ENCODE measurements at regions not wholly inside any gene's neighbourhood (a gene's known extent, or its start where the extent isn't known, plus 50 kb on each side); places are given as distances from the start of the nearest gene placed in this dataset.

- Histone ChIP-seq H3K4me3 (no peak overlapping the region), H3K9me3 (no peaks in the 10 kb centered on the region), H3K27ac (no peak overlapping the region), H3K4me1 (no peaks in the 10 kb centered on the region), H3K36me3 (no peaks in the 10 kb centered on the region), H3K27me3 (no peaks in the 10 kb centered on the region)
- TF ChIP-seq CTCF (IDR thresholded peaks at IDR 0.05) = no peak
- intact Hi-C loops (cut with DNase I) = no loop called here
- DNase-seq (no peak), ATAC-seq (no peak)
Observed at GRCh38 chr3:162498626-162499025, 1002.0 kb downstream of the OTOL1 start.

- no peak for ATAC-seq
- Histone ChIP-seq H3K36me3 (no peaks in the 10 kb centered on the region), H3K27me3 (no peaks in the 10 kb centered on the region), H3K4me3 (no peak overlapping the region), H3K9me3 (no peaks in the 10 kb centered on the region), H3K27ac (no peak overlapping the region), H3K4me1 (no peaks in the 10 kb centered on the region)
- intact Hi-C loops (cut with DNase I) = no loop called here
- TF ChIP-seq CTCF (IDR thresholded peaks at IDR 0.05) = no peak
- no peak for DNase-seq
Observed at GRCh38 chr3:162507397-162507796, 1010.8 kb downstream of the OTOL1 start.

GRCh38 chr3:162512488-162512887, 1015.9 kb downstream of the OTOL1 start:
- no peak for TF ChIP-seq CTCF (IDR thresholded peaks at IDR 0.05)
- Histone ChIP-seq H3K9me3 (no peaks in the 10 kb centered on the region), H3K4me3 (no peak overlapping the region), H3K27me3 (no peaks in the 10 kb centered on the region), H3K27ac (no peak overlapping the region), H3K36me3 (no peaks in the 10 kb centered on the region), H3K4me1 (no peaks in the 10 kb centered on the region)
- no peak for DNase-seq
- intact Hi-C loops (cut with DNase I) = no loop called here
- ATAC-seq = no peak

DNA sequence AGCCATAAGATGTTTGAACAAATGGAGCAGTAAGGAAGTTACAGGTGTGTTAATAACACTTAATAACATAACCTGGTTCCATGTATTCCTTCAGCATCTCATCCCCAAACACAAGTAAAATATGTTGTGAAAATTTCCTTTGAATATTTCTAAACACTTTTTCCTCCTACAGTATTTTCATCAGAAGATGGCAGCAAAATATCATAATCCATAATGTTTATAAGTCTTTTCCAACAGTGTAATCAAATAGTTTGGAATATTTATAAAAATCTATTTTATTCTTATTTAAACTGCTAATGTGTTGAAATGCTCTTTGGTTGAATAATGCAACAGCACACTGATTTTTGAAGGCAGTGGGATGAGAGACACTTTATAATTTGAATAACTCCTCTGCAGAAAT, 1020.5 kb downstream of the OTOL1 start:
- Histone ChIP-seq H3K4me1 (no peaks in the 10 kb centered on the region), H3K4me3 (no peak overlapping the region), H3K36me3 (no peaks in the 10 kb centered on the region), H3K27ac (no peak overlapping the region), H3K9me3 (no peaks in the 10 kb centered on the region), H3K27me3 (no peaks in the 10 kb centered on the region)
- DNase-seq = no peak
- ATAC-seq = no peak
- intact Hi-C loops (cut with DNase I) = no loop called here
- no peak for TF ChIP-seq CTCF (IDR thresholded peaks at IDR 0.05)

DNA sequence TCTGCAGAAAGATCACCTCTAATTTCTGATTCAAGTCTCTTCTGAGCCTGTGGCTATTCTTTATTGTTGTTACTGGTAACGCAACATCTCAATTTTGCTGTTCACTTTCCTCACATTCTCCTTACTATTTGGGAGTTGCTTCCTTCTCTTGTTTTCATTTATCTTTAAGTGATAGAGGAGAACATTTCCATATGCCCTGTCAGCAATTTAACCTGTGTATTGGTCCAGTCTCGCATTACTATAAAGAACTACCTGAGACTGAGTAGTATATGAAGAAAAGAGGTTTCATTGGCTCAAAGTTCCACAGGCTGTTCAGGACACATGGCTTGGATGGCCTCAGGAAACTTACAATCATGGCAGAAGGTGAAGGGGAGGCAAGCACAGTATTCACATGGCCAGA, 1025.1 kb downstream of the OTOL1 start:
- Histone ChIP-seq H3K36me3 (no peaks in the 10 kb centered on the region), H3K4me3 (no peak overlapping the region), H3K27ac (no peak overlapping the region), H3K27me3 (no peaks in the 10 kb centered on the region), H3K9me3 (no peaks in the 10 kb centered on the region), H3K4me1 (no peaks in the 10 kb centered on the region)
- intact Hi-C loops (cut with DNase I) = no loop called here
- ATAC-seq (no peak), DNase-seq (no peak)
- no peak for TF ChIP-seq CTCF (IDR thresholded peaks at IDR 0.05)

DNA sequence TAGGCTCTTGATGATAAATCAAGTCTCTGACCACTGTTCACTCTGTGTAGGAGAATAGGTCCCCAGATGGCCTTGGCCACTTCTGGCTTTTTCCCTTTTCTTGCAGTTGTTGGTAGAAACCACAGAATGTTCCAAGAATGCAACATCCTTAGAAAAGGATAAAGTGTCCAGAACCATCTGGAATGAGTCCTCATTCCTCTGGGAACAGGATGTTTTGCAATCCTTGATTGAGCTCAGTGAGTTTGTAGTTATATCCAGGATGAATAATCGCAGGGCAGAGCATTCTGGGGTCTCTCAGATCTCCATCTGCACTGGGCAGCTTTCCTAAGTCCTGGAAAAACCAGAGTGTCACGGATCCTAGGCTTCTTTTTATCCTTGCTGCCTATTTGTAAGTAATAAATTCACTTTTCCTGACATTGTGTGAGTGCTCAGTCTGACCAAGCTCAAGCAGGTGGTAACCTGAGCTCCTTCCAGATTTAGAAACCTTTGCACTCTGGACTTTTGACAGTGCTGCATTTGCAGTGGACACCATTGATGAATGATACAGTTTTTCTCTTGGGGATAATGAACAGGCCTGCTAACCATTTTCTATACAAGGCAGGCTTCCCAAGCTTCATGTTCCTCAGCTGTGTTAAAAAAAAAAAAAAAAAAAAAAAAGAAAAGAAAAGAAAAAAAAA, 1028.6 kb downstream of the OTOL1 start:
- no peak overlapping the region for H3K27ac ChIP-seq
- H3K9me3 ChIP-seq = no peaks in the 10 kb centered on the region
- H3K27me3 ChIP-seq = no peaks in the 10 kb centered on the region
- no peak overlapping the region for H3K4me3 ChIP-seq
- intact Hi-C loops (cut with DNase I) = no loop called here
- DNase-seq = no peak
- H3K4me1 ChIP-seq = no peaks in the 10 kb centered on the region
- no peaks in the 10 kb centered on the region for H3K36me3 ChIP-seq
- no peak for ATAC-seq
- TF ChIP-seq CTCF (IDR thresholded peaks at IDR 0.05) = no peak

All from upper lobe of right lung (tissue), 1 donor.